Stomach (tissue), 8 donors: ENCODE measurements at regions not wholly inside any gene's neighbourhood (a gene's known extent, or its start where the extent isn't known, plus 50 kb on each side); places are given as distances from the start of the nearest gene placed in this dataset.

ENCODE experiments used
- DNase-seq, 2 donors: peaks; one replicate each; pipeline versions ENCODE4 v3.0.0 to v3.0.0-alpha.2; 2013 to 2019
- H3K27ac ChIP-seq, 5 donors: fragments of 200-600 bp in 4 of 5; sonication (generic) in 4 of 5; one replicate each; pipeline ENCODE4 v1.5.1; 2013 to 2019; ENCODE audit warnings: mild to moderate bottlenecking in 1 of 5, moderate library complexity in 1 of 5
- H3K27me3 ChIP-seq, 3 donors: fragments of 200-600 bp; sonication (generic); one replicate each; pipeline ENCODE4 v1.5.1; 2017 to 2019; ENCODE audit warnings: mixed run types in 1 of 3
- H3K36me3 ChIP-seq, 4 donors: fragments of 200-600 bp; sonication (generic); 1 replicate in 3 of 4; 2 replicates in 1 of 4; pipeline ENCODE4 v1.5.1; 2016 to 2019
- H3K4me1 ChIP-seq, 4 donors: fragments of 200-600 bp; sonication (generic); one replicate each; pipeline ENCODE4 v1.5.1; 2016 to 2019
- H3K4me3 ChIP-seq, 4 donors: fragments of 200-600 bp; sonication (generic) in 3 of 4; one replicate each; pipeline ENCODE4 v1.5.1; 2016 to 2019; ENCODE audit warnings: mild to moderate bottlenecking in 1 of 4
- H3K9me3 ChIP-seq, 4 donors: fragments of 200-600 bp; sonication (generic); one replicate each; pipeline ENCODE4 v1.5.1; 2016 to 2019
- CTCF ChIP-seq, 7 experiments: fragments of 450-650 bp in 4 of 7; fragments of 200-600 bp in 3 of 7; sonication (generic) in 3 of 7; IDR thresholded peaks; one replicate each; pipeline ENCODE4 v1.5.1; 2016 to 2019; ENCODE audit warnings: antibody characterized with exemption in 7 of 7, control low read depth in 2 of 7, mild to moderate bottlenecking in 1 of 7
- EP300 ChIP-seq: sonication (generic); formaldehyde crosslinking; IDR thresholded peaks from one replicate; pipeline ENCODE4 v1.6.1; 2017; ENCODE audit warnings: antibody characterized with exemption
- POLR2A ChIP-seq, 4 donors: fragments of 450-650 bp; IDR thresholded peaks; one replicate each; pipeline ENCODE4 v1.6.1; 2016; ENCODE audit warnings: antibody characterized with exemption in 4 of 4, control low read depth in 2 of 4, mild to moderate bottlenecking in 1 of 4, moderate library complexity in 1 of 4
- POLR2AphosphoS5 ChIP-seq, 3 donors: sonication (generic); formaldehyde crosslinking; IDR thresholded peaks; one replicate each; pipeline ENCODE4 v1.6.1; 2016; ENCODE audit warnings: antibody characterized with exemption in 3 of 3
- WGBS, 5 donors: extraction: QIAGEN DNeasy Blood & Tissue Kit in 3 of 5; methylation state at CpG; one replicate each; pipeline versions ENCODE4 v1.1.5 to v1.1.7; 2013 to 2018; 5-methylcytosine and 5-hydroxymethylcytosine counted together
- intact Hi-C: fragments of 100-400 bp; cut with DNase I; formaldehyde crosslinking; loops from one replicate; pipeline ENCODE4 v1.15.1; 2023; ENCODE audit warnings: low total_unique reads
- donor health status: healthy with polysubstance abuse.
- donor health status: Bipolar disorder and iron deficiency.
- donor health status: healthy.

GRCh38 chr11:80816966-80817365 is 1376.1 kb upstream of the TENM4 start:
- WGBS, 5 donors = 40 to 59% (median 52%) methylated on average over 4 of the region's 4 CpGs
- no peaks in the 10 kb centered on the region for H3K27me3 ChIP-seq
- no peak overlapping the region for H3K4me3 ChIP-seq
- H3K4me1 ChIP-seq = no peaks in the 10 kb centered on the region
- no peak overlapping the region for H3K27ac ChIP-seq
- intact Hi-C loops = no loop called here
- no peaks in the 10 kb centered on the region for H3K9me3 ChIP-seq
- TF ChIP-seq POLR2A (IDR thresholded peaks at IDR 0.05) = no peak
- TF ChIP-seq EP300 = no peak
- TF ChIP-seq POLR2AphosphoS5 (IDR thresholded peaks at IDR 0.05) = no peak
- TF ChIP-seq CTCF (IDR thresholded peaks at IDR 0.05) = no peak
- H3K36me3 ChIP-seq = no peaks in the 10 kb centered on the region
- DNase-seq = no peak

GRCh38 chr11:80816454-80816847 is 1375.6 kb upstream of the TENM4 start:
- intact Hi-C loops = no loop called here
- WGBS, 5 donors = 38 to 58% (median 55%) methylated on average over 1 of the region's 1 CpG
- no peak for TF ChIP-seq CTCF (IDR thresholded peaks at IDR 0.05)
- TF ChIP-seq POLR2A (IDR thresholded peaks at IDR 0.05) = no peak
- no peak for TF ChIP-seq EP300

GRCh38 chr11:80815752-80816453 is 1375.1 kb upstream of the TENM4 start:
- no peaks in the 10 kb centered on the region for H3K4me1 ChIP-seq
- H3K4me3 ChIP-seq = no peak overlapping the region
- H3K27ac ChIP-seq = no peak overlapping the region
- H3K36me3 ChIP-seq = no peaks in the 10 kb centered on the region
- no peak for DNase-seq
- TF ChIP-seq POLR2A (IDR thresholded peaks at IDR 0.05) (no peak), CTCF (IDR thresholded peaks at IDR 0.05) (no peak), POLR2AphosphoS5 (IDR thresholded peaks at IDR 0.05) (no peak)
- no peaks in the 10 kb centered on the region for H3K9me3 ChIP-seq
- H3K27me3 ChIP-seq = no peaks in the 10 kb centered on the region
- 53 to 62% (median 57%) methylated on average over 3 of the region's 3 CpGs for WGBS, 5 donors
- intact Hi-C loops = no loop called here

More at GRCh38 chr11:80816454-80816847, 1375.6 kb upstream of the TENM4 start:
- no peak overlapping the region for H3K4me3 ChIP-seq
- no peaks in the 10 kb centered on the region for H3K36me3 ChIP-seq
- no peaks in the 10 kb centered on the region for H3K4me1 ChIP-seq
- H3K27me3 ChIP-seq = no peaks in the 10 kb centered on the region
- DNase-seq = no peak
- no peak overlapping the region for H3K27ac ChIP-seq
- no peaks in the 10 kb centered on the region for H3K9me3 ChIP-seq

- no peak for TF ChIP-seq POLR2A (IDR thresholded peaks at IDR 0.05)
- no peak for TF ChIP-seq CTCF (IDR thresholded peaks at IDR 0.05)
- no peak for TF ChIP-seq POLR2AphosphoS5 (IDR thresholded peaks at IDR 0.05)
- TF ChIP-seq EP300 = no peak
- no peaks in the 10 kb centered on the region for H3K27me3 ChIP-seq
- 78 to 90% (median 80%) methylated on average over 1 of the region's 1 CpG for WGBS, 5 donors
- no peak overlapping the region for H3K27ac ChIP-seq
- H3K9me3 ChIP-seq = no peaks in the 10 kb centered on the region
- intact Hi-C loops = no loop called here
- no peaks in the 10 kb centered on the region for H3K36me3 ChIP-seq
- no peak for DNase-seq
- H3K4me3 ChIP-seq = no peak overlapping the region
- no peaks in the 10 kb centered on the region for H3K4me1 ChIP-seq
These were observed 1374.0 kb upstream of the TENM4 start for GRCh38 chr11:80814813-80815212.
